Stimulated activated CD8-positive, alpha-beta memory T cell treated with anti-CD3 and anti-CD28 coated beads, Interleukin-7, amount 100 ng/mL, for 4 hours (primary cell): ENCODE measurements at regions not wholly inside any gene's neighbourhood (a gene's known extent, or its start where the extent isn't known, plus 50 kb on each side); places are given as distances from the start of the nearest gene placed in this dataset.
"Not testable (repeated sequence)": the region's sequence is repeated elsewhere in the genome, so short reads cannot be mapped to it uniquely, and the experiment has no call there.

Experiments
- DNase-seq, 2 donors: peaks; one replicate each; pipeline ENCODE4 v3.0.0-alpha.2; 2020; ENCODE audit warnings: low read depth in 2 of 2

DNA sequence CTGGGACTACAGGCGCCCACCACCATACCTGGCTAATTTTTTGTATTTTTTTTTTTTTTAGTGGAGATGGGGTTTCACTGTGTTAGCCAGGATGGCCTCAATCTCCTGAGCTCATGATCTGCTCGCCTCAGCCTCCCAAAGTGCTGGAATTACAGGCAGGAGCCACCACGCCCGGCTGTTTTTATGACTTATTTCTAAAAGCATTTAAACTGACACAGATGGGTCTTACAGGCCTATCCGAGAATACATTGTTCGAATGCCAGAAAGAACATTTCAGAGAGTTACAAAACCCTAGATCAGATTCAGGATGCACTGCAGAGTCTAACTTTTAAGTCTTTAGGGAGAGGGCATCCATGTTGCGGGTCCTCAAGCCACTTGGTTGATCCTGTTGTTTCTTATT is 234.7 kb upstream of the MAF start:
- no peak for DNase-seq

DNA sequence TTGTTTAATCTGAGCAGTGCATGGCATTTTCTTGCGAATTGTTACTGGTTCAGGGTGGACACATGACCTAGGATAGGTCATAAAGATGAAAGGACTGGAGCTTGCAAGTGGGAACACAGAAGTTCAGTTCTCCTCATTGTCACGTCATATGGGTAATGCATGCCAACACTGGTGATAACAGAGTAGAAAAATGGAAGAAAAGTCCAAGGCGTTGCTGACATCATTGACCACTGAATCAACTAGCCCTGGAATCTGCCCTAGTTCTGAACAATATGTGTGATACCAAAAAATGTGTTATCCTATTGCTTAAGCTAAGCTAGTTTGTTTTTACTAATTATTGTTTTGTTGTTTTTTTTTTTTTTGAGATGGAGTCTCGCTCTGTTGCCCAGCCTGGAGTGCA is 234.2 kb upstream of the MAF start:
- no peak for DNase-seq

DNA sequence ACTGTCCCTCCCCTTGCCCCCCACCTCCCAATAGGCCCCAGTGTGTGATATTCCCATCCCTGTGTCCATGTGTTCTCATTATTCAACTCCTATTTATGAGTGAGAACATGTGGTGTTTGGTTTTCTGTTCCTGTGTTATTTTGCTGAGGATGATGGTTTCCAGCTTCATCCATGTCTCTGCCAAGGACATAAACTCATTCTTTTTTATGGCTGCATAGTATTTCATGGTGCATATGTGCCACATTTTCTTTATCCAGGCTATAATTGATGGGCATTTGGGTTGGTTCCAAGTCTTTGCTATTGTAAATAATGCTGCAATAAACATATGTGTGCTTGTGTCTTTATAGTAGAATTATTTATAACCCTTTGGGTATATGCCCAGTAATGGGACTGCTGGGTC is 233.5 kb upstream of the MAF start:
- not testable (repeated sequence) for DNase-seq

DNA sequence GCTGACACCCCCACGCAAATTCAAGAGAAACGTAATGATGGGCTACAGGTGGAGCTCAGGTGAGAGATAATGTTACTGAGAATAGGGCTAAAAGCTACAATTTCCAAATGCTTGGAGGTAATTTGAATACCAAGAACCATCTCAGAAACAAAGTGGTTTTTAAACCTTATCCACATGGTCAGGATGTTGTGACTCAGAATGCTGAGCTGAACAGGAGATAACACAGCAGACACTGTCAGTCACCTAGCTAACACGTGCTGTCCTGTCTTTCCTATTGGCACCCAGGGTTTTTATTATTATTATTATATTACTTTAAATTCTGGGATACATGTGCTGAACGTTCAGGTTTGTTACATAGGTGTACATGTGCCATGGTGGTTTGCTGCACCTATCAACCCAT is 233.0 kb upstream of the MAF start:
- no peak for DNase-seq

DNA sequence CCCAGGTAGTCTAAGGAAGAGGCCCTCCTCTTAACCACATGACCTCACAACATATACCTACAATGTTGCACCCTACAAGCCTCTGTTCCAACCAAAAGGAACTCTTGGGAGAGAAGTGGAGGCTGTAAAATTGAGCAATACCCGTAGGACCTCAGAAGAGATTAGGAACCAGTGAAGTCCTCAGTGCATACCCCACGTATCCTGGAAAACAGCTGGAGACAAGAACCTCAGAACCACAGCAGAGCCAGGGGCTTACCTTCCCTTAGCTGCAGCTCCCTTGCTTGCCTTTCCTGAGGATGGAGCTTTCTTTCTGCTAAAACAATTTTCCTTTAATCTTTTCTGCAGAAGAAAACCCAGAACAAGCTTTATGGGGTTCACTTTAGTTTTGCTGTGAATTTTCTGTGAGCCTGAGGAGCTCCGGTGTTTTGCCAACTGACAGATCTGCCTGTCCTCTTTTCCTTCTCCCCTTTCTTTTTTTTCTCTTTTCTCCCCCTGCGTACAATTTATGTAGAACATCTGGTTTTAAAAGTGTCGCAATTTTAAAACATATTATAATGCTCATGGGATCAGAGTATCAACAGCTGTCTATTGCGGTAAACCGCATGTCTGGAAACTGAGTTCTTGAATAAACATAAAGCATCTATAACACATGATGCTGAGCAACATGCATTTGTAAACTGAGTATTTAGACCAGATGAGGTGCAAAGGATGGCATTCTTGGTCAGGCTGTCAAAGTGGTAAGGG is 226.4 kb upstream of the MAF start:
- no peak for DNase-seq

DNA sequence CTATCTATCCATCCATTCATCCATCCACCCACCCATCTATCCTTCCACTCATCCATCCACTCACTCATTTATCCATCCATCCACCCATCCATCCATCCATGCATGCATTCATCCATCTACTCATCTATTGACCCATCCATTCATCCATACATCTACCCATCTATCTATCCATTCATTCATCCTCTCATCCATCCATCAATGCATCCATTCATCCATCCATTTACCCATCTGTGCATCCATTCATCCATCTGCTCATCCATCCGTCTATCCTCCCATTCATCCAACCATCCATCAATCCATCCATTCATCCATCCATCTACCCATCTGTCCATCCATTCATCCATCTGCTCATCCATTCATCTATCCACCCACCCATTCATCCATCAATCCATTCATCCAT is 224.5 kb upstream of the MAF start:
- no peak for DNase-seq

DNA sequence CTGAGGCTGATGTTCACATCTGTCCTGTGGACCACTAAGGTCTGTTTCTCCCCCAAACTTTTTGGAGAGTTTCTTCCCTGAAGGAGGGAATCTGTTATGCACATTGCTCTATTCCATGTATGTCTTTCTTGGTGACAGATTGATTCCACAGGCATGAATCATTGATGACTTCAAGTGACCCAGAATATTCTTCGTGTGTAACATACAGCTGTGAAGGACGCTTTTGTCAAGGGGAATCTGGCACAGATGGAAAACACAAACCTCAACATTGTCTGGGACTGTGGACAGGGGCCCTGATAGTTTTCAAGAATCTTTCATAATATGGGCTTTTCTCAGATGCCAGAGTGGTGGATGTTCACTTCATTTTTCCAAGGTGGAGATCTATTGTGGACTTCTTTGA is 223.1 kb upstream of the MAF start:
- DNase-seq, result no peak

DNA sequence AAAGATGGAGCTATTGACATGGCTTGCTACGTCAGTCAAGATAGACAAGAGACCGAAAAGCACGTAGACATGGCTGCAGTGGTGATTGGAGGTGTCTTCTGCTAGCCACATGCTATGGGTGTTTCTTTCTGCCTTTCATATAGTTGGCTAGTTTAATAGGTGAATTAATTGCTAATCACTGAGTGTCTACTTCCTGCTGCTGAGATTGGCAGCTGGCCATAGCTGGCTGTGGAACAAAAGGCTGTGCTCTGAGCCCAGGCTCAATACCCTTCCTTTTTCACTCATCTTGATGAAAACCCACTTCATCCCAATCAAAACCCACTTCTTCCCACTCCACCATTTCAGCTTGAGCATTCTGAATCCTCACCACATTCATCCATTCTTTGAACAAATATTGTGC is 221.4 kb upstream of the MAF start:
- DNase-seq, result no peak

DNA sequence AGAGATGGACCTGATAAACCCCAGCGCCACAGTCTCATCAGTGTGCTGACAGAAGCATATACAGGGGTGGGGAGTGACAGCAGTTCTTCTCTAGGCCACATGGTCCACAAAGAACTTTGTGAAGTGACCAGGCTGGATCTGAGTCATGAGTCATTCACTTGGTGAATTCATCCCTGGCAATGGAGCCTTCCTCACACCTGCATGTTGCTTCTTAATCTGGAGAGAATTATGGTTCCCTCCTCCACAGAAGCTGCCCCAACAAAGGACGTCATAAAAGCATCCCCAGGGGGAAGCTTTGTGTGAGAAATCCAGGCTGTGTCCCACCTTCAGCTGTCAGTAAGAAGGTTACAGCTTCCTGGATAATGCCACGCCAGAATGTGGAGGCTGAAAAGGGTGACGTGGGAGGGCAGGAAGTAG is 215.6 kb upstream of the MAF start:
- no peak for DNase-seq

DNA sequence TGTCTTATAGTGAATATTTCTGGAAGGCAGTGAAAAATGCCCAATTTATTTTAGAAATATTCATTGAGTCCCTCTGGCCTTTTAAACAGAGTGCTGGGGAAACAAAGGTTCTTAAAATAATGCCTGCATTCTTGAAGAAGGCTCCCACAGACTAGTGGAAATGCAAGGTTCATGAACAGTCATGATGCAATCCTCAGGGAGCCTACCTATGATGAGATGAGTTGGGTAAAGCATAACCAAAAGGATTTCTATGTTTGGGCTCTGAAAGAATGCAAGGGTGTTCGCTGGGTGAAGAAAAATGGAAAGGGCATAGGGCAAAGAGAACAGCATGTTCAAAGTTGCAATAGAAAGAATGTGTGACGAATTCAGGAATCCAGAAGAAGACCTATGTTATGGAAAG is 214.5 kb upstream of the MAF start:
- no peak for DNase-seq

DNA sequence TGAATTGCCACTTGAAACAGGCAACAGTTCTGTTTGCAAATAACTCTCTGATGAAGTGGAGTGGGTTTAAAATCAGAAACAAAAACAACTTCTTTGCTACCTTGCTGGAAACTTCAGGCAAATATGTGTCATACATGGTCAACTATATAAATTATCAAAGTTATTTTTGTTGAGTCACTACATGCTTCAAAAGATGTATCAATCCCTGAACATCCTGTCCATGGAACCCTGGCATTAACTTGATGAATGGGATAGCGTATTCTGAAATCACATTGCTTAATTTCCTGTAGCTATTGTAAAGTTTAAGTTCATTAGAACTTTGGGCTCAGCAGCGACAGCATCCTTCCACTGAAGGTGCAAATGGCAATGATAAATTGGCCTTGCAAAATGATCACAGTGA is 213.6 kb upstream of the MAF start:
- no peak for DNase-seq

DNA sequence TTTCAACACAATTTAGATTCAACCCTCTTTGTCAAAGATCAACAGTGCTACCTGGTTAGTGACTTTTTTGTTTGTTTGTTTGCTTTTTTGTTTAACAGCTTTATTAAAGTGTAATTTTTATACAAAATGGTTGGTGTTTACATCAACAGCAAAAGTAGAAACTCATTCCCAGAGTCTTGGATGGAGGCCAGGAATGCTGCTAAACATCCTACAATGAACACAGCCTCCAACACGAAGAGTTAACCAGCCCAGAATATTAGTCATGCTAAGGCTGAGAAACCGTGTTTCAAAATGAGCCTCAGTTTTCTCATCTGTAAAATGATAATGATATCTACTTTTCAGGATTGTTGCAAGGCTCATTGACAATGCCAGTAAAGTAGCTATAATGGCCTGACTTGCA is 211.0 kb upstream of the MAF start:
- DNase-seq, result no peak

DNA sequence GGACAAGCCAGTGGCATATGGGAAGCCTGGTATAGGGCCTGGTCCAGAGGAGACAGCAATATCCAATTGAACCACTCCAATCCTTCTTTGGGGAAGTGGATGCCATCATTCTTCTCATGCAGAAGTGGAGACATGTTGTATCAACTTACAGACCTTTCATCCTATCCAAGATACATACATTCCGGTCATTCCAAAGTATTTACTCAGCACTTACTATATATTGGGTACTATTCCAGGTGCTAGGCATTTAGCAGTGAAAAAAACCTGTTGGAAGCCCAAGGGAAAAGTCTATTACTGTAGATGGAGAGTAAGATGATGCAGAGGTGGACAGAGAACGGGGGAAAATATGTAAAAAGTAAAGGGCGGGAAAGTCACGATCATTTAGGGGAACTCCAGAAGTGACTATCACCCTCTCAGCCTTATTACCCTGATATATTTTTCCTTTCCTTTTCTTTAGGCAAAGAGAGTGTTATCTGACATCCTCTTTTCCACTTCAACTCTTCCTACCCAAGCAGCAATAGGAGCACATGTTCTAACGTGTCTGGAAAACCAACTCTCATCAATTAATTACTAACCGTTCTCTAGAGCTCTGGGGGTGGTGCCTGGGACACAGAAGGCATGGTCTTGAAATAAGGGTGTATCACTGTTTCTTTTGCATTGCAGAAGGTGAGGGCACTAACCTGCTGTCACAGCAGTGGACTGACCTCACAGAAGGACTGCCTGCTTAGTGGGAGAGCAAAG is 210.1 kb upstream of the MAF start:
- no peak for DNase-seq

DNA sequence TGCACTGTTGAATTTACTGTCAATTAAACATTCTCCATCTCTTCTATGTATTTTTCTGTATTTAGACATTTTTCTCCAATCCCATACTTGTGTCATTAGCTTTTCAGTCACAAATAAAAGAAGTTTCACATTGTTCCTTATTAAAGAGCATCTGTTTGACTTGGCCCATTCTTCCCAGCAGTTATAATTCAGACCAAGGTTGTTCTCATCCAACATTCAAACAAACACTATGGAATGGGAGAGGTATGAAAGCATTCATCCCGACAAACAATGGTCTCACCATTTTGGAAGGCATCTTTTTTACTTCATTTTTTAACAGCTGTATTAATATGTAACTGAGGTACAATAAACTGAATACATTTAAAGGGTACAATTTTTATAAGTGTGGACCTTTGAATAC is 208.8 kb upstream of the MAF start:
- DNase-seq, result no peak

DNA sequence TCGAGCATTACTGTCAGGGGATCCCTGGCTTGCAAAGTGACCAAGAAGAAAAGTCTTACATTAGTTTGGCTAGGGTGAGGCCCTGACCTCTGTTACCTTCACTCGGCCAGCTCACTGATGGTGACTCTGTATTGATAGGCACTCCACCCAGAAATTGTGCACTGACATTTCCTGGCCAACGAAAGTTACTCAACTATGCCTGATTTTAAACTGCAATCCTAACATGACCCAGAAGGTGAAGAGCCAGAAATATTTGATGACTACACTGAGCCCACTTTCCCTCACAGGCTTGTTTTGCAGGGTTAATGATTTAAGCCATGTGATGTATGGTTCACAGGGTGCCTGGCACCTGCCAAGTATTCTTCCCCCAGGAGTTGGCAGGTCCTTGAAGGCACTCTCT is 208.2 kb upstream of the MAF start:
- DNase-seq, result no peak

DNA sequence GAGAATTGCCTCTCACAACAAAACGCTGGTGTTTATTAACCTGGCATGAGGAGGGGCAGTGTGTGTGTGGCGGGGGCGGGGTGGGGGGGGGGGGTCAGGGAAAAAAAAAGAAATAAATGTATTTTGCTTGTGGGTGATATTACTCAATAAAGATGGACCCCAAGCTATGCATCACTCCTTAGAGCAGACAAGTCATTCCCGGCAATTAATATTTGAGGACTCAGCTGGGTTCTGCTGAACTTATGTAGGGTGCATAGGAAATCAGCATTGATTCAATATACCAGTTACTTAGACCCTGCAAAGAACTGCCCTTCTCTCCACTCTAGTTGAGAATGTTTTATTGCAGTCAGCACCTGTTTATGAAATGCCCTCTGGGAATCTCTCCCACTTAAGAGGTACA is 206.2 kb upstream of the MAF start:
- no peak for DNase-seq

DNA sequence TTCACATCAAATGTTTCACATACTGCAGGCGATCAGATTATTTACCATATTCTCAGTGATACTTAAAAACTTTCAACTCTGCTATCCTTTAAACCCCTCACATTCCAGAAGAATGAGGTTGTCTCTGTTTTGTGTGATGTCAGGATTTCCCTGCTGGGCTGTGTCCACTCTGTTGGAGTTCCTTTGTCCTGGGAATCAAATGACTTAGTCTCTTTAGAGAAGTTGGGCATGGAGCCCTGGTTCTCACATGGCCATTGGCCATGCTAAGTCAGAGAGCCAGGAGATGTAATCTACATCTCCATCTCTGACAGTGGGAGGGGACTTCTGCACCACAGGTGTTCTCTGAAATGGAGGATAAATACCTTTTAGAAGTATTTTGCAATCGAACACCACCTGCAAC is 205.1 kb upstream of the MAF start:
- no peak for DNase-seq

DNA sequence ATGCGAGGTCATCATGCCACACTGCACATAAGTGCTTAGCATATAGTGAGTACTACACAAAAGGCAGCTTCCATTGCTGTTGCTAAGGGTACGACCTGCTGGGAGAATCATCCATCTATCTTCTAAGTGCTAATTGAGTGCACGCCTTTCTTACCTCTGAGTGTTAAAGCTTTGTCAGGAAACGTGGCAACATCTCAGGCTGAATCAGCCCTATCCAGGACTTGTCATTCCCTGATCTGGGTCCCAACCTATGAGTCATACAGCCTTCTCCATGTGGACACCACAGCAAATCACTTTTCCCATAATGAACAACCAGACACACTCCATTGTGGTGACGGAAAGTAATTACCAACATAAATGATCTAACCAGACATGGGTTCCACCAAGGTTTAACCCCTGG is 201.1 kb upstream of the MAF start:
- DNase-seq, result no peak

DNA sequence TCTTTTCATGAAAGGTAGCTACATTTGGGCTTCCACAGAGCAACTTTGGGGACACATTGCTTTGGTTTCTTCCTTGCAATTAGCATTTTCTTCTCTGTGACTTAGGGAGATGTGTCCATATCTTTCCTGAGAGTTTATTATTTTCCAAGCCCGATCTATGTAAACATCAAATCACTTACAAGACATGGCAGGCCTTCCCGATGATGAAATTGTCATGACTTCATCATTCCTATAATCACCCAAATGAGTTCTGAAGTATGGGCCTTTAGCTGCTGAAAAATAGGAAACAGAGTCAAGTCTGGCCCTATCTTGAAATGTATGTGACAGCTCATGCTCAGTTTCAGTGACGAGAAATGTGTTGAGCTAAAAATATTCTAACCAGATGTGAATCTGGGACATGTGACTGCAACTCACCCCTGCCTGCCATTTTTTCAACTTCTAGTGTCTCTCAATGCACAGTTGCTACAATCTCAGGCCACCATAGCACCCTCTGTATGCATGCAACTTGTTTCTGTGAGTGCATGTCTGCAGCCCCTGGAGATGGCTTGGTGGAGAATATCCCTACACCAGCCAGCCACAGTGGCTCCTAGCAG is 199.6 kb upstream of the MAF start:
- DNase-seq, result no peak

DNA sequence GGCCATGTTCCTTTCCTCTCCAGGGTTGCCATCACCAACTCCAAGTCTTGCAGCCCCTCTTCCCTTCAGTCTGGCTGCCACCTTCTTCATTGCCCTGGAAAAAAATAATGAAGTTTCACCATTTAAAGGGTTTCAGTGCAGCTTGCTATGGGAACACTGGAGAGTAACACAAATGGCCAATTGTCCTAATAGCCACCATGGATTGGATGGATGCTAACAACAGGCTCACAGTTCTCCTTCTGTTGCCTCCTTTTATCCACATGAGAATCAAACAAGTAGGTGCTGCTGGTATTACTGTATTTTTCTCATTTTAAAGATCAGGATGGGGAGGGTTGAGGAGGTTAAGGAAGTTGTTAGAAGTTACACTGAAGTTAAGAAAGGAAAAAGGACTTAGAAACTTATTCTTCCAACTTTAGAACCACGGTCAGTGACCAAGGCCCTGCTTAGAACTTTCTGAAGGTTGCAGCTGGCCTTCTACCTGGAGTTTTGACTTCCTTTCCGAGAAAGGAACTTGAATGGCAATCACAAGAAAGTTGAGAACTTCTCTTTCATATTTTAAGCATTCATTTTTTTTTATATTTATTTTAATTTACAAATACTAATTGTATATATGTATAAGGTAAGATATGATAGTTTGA is 198.0 kb upstream of the MAF start:
- DNase-seq, result no peak

DNA sequence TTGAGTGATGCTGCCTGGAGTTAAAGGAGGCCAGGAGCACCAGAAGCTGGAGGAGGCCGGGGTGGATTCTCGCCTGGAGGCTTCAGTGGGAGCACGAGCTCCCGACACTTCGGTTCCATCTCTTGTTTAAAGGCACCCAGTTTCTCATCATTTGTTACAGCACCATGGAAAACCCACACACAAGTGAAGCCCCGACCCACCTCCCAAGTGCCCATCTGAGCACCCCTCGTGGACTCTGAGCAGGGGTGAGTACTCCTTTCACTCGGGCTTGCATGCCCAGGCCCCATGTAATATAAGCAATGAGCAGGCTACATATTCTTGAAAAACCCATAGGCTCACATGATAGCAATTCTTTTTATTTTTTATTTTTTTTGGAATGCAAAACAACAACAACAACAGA is 196.9 kb upstream of the MAF start:
- no peak for DNase-seq

DNA sequence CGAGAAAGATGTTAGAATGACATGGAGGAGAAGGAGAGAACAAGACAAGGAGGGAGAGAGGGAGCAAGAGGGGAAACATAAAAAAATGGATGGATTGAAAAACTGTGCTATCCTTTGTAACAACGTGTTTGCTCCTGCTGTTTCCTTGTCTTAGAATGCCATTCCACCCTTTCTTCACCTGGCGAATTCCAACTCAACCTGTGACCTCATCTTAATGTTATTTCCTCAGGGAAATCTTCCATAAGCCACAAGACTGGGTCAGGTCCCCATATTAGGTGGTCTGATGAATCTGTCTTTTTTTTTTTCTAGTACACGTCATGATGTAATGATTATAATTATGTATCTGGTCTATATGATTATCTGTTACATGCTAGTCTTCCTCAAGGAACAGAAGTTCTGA is 195.0 kb upstream of the MAF start:
- DNase-seq, result no peak

DNA sequence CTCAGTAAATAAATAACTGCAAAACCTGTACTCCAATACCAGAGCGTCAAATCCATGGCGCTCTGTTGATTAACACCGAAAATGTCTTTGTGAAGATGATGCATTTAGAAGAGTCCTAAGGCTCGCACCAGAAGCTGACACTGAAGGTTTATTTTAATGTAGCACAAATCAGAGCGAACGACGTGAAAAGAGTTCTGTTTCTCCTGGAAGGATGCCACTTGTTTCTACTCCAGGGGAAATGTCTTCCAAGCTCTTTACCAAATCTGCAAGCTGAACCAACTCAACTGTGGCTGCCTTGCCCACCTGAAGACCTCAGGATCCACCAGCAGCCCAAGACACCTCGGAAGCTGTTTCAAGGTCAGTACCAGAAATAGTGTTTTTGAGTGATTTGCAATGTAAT is 194.4 kb upstream of the MAF start:
- no peak for DNase-seq
